CD4-positive, alpha-beta T cell (primary cell): ENCODE measurements at regions not wholly inside any gene's neighbourhood (a gene's known extent, or its start where the extent isn't known, plus 50 kb on each side); places are given as distances from the start of the nearest gene placed in this dataset.

Experiments
- ATAC-seq: fragments of 200-7000 bp; cut with Tn5 transposase; one replicate; pipeline ENCODE4 v1.10.0; 2022; ENCODE audit warnings: mild to moderate bottlenecking; ENCODE audit not compliant: poor library complexity
- CTCF ChIA-PET: fragments of 350-600 bp; sonication (Branson Sonifier 250); formaldehyde crosslinking; loops from one replicate; lab custom pipeline; 2021; ENCODE audit warnings: antibody characterized with exemption, inconsistent platforms; lab: Charles Lee
- POLR2A ChIA-PET: fragments of 350-600 bp; sonication (Branson Sonifier 250); formaldehyde crosslinking; loops from one replicate; lab custom pipeline; 2021; ENCODE audit warnings: antibody characterized with exemption, inconsistent platforms; lab: Charles Lee
- DNase-seq, 14 experiments: peaks; one replicate each; pipeline ENCODE4 v3.0.0-alpha.2; 2013 to 2020; ENCODE audit warnings: mixed read lengths in 2 of 14
- H3K27ac ChIP-seq, 2 donors: one replicate each; pipeline versions ENCODE4 v1.5.1 to v1.7.0; 2013; ENCODE audit warnings: low read length in 2 of 2, low read depth in 1 of 2, mild to moderate bottlenecking in 1 of 2
- H3K27me3 ChIP-seq, 2 experiments: 1 replicate in 1 of 2; 2 replicates in 1 of 2; pipeline versions ENCODE4 v1.6.1 to v1.7.0; 2013; ENCODE audit warnings: low read length in 2 of 2, control low read depth in 1 of 2, mild to moderate bottlenecking in 1 of 2, moderate library complexity in 1 of 2; ENCODE audit not compliant: insufficient read depth in 2 of 2, control insufficient read depth in 1 of 2
- H3K36me3 ChIP-seq: one replicate; pipeline ENCODE4 v1.6.1; 2013; ENCODE audit warnings: low read length, control low read depth; ENCODE audit not compliant: insufficient read depth
- H3K4me1 ChIP-seq: one replicate; pipeline ENCODE4 v1.6.1; 2013; ENCODE audit warnings: low read length, control low read depth; ENCODE audit not compliant: insufficient read depth
- H3K4me3 ChIP-seq: one replicate; pipeline ENCODE4 v1.5.1; 2013; ENCODE audit warnings: mild to moderate bottlenecking, low read length, moderate library complexity
- H3K9me3 ChIP-seq, 2 experiments: 1 replicate in 1 of 2; 2 replicates in 1 of 2; pipeline versions ENCODE4 v1.6.1 to v1.7.0; 2013; ENCODE audit warnings: low read length in 2 of 2, mild to moderate bottlenecking in 2 of 2, control low read depth in 1 of 2, moderate library complexity in 1 of 2; ENCODE audit not compliant: control insufficient read depth in 1 of 2, insufficient read depth in 1 of 2
- H3K27ac Mint-ChIP-seq: one replicate; pipeline ENCODE4 v1.8.0; 2020; ENCODE audit warnings: mixed read lengths
- H3K27me3 Mint-ChIP-seq: one replicate; pipeline ENCODE4 v1.8.0; 2021; ENCODE audit warnings: mixed read lengths
- H3K36me3 Mint-ChIP-seq: one replicate; pipeline ENCODE4 v1.8.0; 2021; ENCODE audit warnings: low read depth, mixed read lengths
- H3K4me1 Mint-ChIP-seq: one replicate; pipeline ENCODE4 v1.8.0; 2021; ENCODE audit warnings: low read depth, mixed read lengths
- H3K4me3 Mint-ChIP-seq: one replicate; pipeline ENCODE4 v1.8.0; 2020; ENCODE audit warnings: mild to moderate bottlenecking, mixed read lengths
- H3K9me3 Mint-ChIP-seq: one replicate; pipeline ENCODE4 v1.8.0; 2020; ENCODE audit warnings: mixed read lengths
- intact Hi-C, 2 experiments: fragments of 100-400 bp; cut with DNase I in 1 of 2; cut with micrococcal nuclease in 1 of 2; formaldehyde crosslinking; loops; one replicate each; pipeline versions ENCODE4 v1.15.1 to v1.9.0; 2023 to 2025; cut with DNase I, micrococcal nuclease
- TF ChIP-seq, protein P1 (sequence below): fragments of 200-600 bp; IDR thresholded peaks from one replicate; pipeline ENCODE4 v1.8.0; 2022; ENCODE audit warnings: antibody characterized with exemption, mild to moderate bottlenecking

DNA sequence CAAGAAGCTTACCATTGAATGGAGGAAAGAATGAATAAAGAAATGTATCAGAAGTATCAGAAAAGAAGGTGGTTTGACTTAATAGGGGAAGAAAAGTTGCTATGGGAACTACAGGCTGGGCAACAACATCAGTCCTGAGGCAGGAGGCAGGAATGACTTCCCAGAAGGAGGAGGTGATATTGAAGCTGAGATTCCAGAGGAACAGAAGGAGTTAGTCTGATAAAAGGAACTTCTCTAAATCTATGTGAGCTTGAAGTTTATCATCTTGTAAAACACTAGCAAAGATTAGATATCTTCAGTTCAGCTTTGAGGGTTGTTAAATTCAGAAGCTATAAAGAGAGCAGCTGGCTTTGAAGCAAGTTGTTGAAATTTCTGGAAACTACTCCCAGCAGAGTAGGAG is 213.3 kb upstream of the THRB start:
- no peaks in the 10 kb centered on the region for H3K27me3 ChIP-seq
- H3K4me1 ChIP-seq = no peaks in the 10 kb centered on the region
- no peaks in the 10 kb centered on the region for H3K27me3 Mint-ChIP-seq
- no peaks in the 10 kb centered on the region for H3K36me3 Mint-ChIP-seq
- no peaks in the 10 kb centered on the region for H3K9me3 ChIP-seq
- CTCF ChIA-PET = no interaction called here
- peaks cover 1% of the 10 kb centered on the region for H3K9me3 Mint-ChIP-seq
- no peaks in the 10 kb centered on the region for H3K36me3 ChIP-seq
- DNase-seq = no peak
- ATAC-seq = no peak
- POLR2A ChIA-PET = no interaction called here
- no peak overlapping the region for H3K4me3 ChIP-seq
- no peaks in the 10 kb centered on the region for H3K4me1 Mint-ChIP-seq
- H3K27ac ChIP-seq = no peak overlapping the region
- intact Hi-C loops = no loop called here
- H3K27ac Mint-ChIP-seq = no peak overlapping the region
- H3K4me3 Mint-ChIP-seq = no peak overlapping the region
- TF ChIP-seq, protein P1, sequence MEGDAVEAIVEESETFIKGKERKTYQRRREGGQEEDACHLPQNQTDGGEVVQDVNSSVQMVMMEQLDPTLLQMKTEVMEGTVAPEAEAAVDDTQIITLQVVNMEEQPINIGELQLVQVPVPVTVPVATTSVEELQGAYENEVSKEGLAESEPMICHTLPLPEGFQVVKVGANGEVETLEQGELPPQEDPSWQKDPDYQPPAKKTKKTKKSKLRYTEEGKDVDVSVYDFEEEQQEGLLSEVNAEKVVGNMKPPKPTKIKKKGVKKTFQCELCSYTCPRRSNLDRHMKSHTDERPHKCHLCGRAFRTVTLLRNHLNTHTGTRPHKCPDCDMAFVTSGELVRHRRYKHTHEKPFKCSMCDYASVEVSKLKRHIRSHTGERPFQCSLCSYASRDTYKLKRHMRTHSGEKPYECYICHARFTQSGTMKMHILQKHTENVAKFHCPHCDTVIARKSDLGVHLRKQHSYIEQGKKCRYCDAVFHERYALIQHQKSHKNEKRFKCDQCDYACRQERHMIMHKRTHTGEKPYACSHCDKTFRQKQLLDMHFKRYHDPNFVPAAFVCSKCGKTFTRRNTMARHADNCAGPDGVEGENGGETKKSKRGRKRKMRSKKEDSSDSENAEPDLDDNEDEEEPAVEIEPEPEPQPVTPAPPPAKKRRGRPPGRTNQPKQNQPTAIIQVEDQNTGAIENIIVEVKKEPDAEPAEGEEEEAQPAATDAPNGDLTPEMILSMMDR = no peak

DNA sequence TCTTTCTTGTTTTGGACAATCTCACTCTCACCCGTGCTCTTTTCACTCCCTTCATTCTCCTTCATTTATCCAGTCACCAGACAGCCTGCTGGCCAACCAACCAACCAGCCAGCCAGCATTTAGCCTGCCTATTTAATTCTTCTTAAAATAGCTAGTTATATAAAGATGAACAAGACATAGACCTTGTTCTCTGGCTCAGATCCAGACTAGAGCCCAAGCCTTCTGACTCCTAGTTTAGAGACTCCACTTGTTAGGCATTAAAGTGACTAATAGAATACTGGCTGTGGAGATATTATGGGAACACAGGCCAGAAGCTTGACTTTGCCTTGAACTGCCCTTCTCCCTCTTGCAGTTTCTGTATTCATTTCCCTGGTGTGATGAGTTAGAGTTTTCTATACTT is 215.3 kb upstream of the THRB start:
- Histone ChIP-seq H3K36me3 (no peaks in the 10 kb centered on the region), H3K27me3 (no peaks in the 10 kb centered on the region), H3K9me3 (no peaks in the 10 kb centered on the region), H3K4me3 (no peak overlapping the region), H3K4me1 (no peaks in the 10 kb centered on the region), H3K27ac (no peak overlapping the region)
- Mint-ChIP-seq H3K4me3 (no peak overlapping the region), H3K36me3 (no peaks in the 10 kb centered on the region), H3K9me3 (peaks cover 1% of the 10 kb centered on the region), H3K27ac (no peak overlapping the region), H3K4me1 (no peaks in the 10 kb centered on the region), H3K27me3 (no peaks in the 10 kb centered on the region)
- intact Hi-C loops = no loop called here
- ChIA-PET CTCF (no interaction called here), POLR2A (no interaction called here)
- no peak for DNase-seq
- ATAC-seq = no peak
- TF ChIP-seq, protein P1 = no peak

DNA sequence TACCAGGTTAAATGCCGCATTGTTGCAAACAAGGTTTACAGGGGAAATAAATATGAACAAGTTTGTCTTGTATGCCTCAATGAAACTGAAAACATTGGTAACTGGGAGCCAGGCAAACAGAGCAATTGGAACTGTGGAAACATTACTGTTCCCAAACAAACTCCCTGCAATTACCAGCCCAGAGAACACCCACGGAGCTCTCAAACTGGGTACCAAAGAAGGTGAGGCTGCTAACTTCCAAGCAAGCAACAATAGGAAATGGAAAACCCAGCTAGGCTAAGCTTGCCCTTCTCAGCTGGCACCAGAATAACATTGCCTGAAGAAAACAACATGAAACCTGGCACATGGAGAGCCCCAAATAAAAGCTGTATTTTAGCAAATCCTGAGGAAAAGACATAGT is 218.9 kb upstream of the THRB start:
- TF ChIP-seq, protein P1 = no peak
- no peaks in the 10 kb centered on the region for H3K9me3 ChIP-seq
- Mint-ChIP-seq H3K4me1 (no peaks in the 10 kb centered on the region), H3K36me3 (no peaks in the 10 kb centered on the region), H3K9me3 (peaks cover 1% of the 10 kb centered on the region), H3K4me3 (no peak overlapping the region), H3K27ac (no peak overlapping the region), H3K27me3 (no peaks in the 10 kb centered on the region)
- ATAC-seq (no peak), DNase-seq (no peak)
- H3K27me3 ChIP-seq = no peaks in the 10 kb centered on the region
- H3K36me3 ChIP-seq = no peaks in the 10 kb centered on the region
- H3K27ac ChIP-seq = no peak overlapping the region
- H3K4me3 ChIP-seq = no peak overlapping the region
- intact Hi-C loops = no loop called here
- ChIA-PET CTCF (no interaction called here), POLR2A (no interaction called here)
- no peaks in the 10 kb centered on the region for H3K4me1 ChIP-seq
